HG03571 (cell line): ENCODE measurements at regions not wholly inside any gene's neighbourhood (a gene's known extent, or its start where the extent isn't known, plus 50 kb on each side); places are given as distances from the start of the nearest gene placed in this dataset.
"Not testable (repeated sequence)": the region's sequence is repeated elsewhere in the genome, so short reads cannot be mapped to it uniquely, and the experiment has no call there.

Source experiments
- ATAC-seq: cut with Tn5 transposase; IDR thresholded peaks from one replicate; pipeline ENCODE4 v1.9.1; 2021; ENCODE audit not compliant: unreplicated experiment

- not testable (repeated sequence) for ATAC-seq
Measured at GRCh38 chr14:106323970-106324369, 797.6 kb downstream of the TMEM121 start.

DNA sequence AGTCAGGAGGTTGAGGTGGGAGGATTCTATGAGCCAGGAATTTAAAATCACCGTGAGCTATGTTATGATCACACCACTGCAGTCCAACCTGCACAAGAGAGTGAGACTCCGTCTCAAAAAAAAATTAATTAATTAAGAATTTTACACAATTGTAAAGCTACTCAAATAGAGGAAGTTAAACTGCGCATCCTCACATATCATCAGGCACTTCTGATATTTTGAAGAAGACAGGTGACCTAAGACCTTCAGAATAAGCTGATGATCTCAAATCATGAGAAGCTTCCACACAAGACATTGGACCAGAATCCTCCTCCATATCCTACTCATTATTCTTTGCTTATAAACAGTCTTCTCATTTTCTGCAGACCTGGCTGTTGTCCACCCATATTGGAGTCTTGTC lies 800.9 kb downstream of the TMEM121 start:
- no peak for ATAC-seq

DNA sequence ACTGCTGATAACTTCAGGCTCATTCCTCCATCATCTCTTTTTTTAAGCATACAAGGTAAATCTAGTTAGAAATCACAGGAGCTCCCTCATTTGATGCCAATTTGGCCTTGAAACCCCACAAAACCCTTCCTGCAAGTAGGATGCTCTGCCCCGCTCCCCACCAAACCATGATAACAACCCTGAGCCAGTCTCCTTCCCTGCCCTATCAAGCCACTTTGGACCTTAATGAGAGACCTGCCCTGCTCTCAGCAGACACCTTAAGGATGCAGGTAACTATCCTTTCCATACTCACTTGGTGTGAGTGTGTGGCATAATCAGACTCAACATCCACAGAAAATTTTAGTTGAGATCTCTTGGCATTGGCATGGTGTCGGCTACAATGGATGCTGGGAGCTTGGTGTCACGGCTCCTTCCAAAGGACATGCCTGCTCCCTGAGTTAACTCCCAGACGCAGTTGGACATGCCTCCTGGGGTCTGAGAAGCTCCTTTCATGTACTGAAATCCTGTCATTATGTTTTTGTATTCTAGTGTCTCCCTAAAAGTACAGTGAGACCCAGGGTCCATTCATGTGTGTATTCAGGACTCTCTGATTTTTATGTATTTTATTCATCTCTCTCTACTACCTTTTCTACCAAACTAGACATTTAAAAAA lies 801.4 kb downstream of the TMEM121 start:
- not testable (repeated sequence) for ATAC-seq

GRCh38 chr14:106329243-106329642 lies 802.9 kb downstream of the TMEM121 start:
- ATAC-seq, result not testable (repeated sequence)

DNA sequence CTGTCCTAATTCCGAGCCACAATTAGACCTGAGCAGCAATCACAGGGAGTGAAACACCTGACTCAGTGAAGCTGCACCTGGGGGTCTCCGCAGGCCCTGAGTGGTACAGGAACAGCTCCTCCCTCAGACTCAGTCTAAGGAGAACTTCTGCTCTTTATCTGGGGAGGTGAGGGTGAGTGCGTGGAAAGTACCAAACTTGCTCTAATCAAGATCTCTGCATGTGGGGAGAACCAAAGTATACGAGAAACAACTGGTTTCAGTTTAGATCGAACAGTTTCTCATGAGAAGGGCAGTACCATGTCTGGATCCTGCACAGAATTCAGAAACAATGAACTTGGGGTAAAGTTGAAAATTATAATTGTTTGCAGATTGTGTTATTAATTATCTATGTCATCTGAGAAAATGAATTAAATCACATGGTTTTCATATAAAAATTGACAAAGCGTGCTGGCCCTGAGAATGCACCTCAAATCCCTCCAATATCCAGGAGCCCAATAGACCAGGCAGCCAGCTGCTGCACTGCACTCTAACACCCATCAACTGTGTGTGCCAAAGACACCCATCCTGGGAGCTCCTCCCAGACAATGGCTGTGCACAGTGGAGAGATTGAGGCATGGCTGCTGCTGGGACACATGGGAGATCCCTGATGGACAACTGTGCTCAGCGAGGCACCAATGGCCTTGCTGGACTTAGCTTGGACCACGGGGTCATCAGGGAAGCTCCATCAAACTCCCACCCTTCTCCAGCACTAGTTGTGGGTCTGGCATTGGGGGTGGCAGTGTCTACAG lies 803.8 kb downstream of the TMEM121 start:
- ATAC-seq, result not testable (repeated sequence)

DNA sequence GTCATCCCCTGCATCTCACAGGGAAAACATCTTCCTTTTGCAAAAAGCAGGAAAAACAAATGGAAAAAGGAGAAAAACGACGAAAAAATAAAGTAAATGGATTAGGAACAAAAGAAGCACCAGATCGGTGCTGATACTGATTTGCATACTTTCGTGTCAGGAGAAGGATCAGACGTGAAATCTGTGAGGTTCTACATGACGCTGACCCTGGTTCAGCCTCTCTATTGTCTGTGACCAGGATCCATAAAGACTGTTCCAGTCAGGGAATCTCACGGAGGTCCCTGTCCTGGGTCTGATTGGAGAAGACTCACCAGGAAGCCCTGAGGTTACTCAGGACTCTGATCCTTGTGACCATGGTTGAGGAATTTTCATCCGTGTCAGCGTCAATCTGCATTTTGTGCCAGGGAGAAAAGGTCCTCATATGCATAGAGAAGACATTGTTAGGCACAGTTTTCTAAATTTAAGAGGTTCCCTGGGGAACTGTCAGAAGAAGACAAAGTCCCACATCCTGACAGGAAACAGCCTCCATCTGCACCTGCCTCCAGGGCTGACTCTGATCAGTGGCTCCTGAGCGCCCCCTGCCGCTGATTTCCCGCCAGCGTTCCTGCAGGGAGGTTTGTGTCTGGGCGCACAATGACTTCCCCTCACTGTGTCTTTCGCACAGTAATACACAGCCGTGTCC lies 808.2 kb downstream of the TMEM121 start:
- not testable (repeated sequence) for ATAC-seq

GRCh38 chr14:106335110-106335429 lies 808.7 kb downstream of the TMEM121 start:
- ATAC-seq, result not testable (repeated sequence)

DNA sequence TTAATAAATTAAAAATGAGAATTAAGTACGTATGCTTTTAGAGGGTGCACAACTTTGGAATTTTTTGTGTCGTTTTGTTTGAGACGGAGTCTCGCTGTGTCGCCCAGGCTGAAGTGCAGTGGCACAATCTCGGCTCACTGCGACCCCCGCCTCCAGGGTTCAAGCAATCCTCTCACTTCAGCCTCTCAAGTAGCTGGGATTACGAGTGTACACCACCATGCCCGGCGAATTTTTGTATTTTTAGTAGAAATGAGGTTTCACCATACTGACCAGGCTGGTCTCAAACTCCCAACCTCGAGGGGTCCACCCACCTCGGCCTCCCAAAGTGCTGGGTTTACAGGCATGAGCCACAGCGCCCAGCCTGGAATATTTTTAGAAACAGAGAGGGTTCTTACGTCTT lies 812.4 kb downstream of the TMEM121 start:
- ATAC-seq, result not testable (repeated sequence)

- not testable (repeated sequence) for ATAC-seq
Measured at GRCh38 chr14:106340658-106341057, 814.3 kb downstream of the TMEM121 start.

DNA sequence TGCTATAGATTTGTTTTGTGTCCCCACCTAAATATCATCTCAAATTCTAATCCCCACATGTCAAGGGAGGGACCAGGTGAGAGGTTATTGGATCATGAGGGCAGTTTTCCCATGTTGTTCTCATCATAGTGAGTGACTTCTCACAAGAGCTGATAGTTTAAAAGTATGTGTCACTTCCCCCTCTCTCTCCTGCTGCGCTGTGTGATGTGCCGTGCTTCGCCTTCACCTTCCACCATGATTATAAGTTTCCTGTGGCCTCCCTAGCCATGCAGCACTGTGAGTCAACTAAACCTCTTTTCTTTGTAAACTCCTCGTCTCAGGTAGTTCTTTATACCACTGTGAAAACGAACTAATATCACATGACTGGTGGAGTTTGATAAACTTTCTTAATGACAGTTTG lies 814.8 kb downstream of the TMEM121 start:
- not testable (repeated sequence) for ATAC-seq

DNA sequence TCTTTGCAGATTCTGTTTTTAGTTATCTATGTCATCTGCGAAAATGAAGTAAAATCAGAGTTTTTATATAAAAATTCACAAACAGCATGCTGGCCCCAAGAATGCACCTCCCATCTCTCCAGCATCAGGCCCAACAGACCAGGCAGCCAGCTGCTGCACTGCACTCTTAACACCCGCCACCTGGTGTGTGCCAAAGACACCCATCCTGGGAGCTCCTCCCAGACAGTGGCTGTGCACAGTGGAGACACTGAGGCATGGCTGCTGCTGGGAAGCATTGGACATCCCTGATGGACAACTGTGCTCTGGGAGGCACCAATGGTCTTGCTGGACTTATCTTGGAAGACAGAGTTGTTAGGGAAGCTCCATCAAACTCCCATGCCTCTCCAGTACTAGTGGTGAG lies 817.2 kb downstream of the TMEM121 start:
- ATAC-seq, result no peak

DNA sequence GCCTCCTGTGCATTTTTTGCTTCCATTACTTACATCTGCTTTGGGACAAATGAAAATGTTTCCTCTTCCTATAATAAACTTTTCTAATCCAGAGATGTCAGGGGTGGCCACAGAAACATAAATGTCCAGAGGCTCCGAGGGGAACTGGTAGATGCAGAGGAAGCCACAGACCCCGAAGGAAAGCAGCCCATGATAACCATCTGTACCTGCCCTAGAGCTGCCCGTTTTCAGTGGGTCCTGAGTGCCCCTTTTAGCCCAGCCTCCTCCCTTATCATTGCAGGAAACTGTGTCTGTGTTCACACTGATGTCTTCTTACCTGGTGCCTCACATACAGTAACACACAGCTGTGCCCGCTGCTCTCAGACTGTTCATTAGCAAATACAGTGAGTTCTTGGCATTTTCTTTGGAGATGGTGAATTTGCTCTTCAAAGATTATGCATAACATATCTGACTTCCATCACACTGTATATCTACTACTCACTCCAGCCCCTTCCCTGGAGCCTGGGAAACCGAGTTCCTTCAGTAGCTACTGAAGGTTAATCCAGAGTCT lies 817.8 kb downstream of the TMEM121 start:
- not testable (repeated sequence) for ATAC-seq

DNA sequence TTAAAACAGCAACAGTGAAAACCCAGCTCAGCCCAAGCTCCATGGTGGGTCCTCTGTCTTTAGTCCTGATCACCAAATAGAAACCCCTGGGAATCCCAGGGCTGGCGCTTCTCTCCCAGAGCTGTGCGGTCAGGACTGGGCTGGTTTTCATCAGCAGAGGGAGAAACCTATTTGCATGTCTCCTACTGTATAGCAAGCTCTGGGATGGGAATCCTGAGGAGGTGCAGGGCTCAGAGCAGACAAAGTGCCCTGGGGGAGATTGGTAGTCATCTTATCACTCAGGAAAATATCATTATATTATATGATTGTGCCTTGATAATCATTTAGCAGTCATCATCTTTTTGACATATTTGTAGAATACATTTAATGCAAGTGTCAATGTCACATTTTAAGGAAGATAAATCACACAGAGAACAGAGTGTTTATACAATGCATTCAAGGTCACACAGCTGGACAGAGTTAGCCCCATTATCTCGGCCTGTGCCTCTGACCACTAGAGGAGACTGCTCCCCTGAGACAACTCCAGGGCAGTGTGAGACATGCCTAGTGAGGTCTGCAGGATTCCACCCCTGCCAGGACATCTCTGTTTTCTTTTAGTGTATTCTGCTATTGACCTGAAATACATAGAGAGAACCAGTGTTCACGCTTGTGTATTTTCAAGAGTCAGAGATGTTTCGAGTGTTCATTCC lies 818.6 kb downstream of the TMEM121 start:
- ATAC-seq, result not testable (repeated sequence)

GRCh38 chr14:106346084-106346483 lies 819.7 kb downstream of the TMEM121 start:
- ATAC-seq, result no peak

GRCh38 chr14:106346534-106347290 lies 820.3 kb downstream of the TMEM121 start:
- no peak for ATAC-seq

DNA sequence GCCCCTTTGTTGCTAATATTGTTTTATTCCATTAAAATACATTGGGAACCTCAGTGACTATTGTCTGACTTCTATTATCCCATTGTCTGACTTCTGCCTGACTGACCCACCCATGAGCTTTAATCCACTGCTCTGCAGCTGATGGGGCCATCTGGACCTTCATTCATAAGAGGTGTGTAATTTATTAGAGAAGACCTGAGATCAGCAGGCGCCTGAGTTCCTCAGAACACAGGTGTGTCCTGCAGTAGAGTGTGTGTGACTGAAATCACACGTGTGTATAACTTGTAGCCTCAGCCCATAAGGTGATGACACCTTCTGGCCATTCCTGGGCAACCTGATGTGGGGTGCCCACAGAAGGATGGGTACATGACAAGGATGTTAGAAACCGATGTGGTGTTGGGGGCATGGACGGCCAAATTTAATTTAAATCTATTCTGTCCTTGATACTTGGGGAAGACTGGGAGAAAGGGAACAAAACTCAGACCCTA lies 821.0 kb downstream of the TMEM121 start:
- no peak for ATAC-seq

- no peak for ATAC-seq
Measured at GRCh38 chr14:106347890-106348755, 821.7 kb downstream of the TMEM121 start.

- not testable (repeated sequence) for ATAC-seq
Measured at GRCh38 chr14:106348873-106349540, 822.6 kb downstream of the TMEM121 start.
